NCI-H2196 (cell line): ENCODE measurements at regions not wholly inside any gene's neighbourhood (a gene's known extent, or its start where the extent isn't known, plus 50 kb on each side); places are given as distances from the start of the nearest gene placed in this dataset.

Experiments used
- DNase-seq: peaks from one replicate; lab custom pipeline; 2025; ENCODE audit not compliant: unreplicated experiment; lab: John Stamatoyannopoulos, UW

DNA sequence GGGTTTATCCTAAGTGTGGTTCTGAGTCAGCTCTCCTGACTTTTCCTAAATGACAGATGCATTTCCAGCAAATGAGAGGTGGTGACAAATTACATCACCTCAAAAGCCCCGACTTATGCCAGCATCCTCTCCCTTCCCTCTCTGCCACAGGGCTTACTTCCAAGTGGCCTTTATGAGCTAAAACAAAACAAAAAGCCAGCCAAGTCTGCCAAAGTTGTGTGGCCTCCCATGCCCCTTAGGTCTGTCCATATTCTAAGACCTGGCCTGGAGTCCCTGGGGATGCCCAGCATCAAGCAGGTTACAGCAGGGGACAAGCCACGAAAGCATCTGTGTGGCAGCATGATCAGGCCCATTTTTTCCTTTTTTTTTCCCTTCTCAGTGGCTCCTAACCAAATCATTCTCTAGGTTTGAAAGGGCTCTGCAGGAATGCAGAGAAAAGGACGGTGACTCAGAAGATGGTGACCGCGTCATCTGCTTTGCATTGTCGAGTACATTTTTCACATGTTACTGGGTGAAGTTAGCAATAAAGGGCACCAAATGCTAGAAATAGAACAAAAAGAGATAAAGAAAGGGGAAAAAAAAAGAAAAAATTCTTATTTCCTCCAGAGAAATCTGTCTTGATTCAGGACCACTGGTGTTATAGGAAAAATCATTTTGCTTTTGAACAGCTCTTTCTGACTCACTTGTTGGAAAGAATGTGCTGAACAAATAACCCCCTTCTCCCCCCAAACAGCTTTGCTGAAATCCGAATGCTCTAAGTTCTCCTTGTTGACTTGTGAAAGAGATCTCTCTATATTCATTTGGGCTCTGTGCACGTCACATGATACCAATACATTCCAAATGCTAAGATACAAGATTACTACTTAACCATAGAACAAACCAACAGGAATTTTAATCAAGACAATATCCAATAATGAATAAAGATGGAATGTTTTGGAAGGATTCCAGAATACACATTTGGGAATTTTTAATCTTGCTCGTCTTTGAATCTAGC lies 178.7 kb downstream of the EN1 start:
- DNase-seq = no peak

DNA sequence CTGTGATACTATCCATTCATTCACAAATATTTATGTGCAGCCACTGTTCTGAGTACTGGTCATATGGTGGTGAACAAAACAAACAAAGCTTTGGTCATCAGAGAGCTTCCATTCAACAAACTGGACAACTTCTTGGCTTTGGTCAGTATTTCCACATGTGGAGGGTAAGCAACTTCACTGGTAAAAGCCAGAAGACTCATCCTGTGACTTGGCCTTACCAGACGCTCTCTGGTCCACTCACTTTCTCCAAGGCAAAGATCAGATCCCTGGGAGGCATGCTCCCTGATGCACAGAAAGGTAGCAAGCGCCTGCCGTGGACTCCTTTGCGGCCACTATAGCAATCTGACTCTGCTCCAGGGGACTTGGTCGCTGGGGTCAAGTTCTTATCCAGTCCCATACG lies 179.5 kb downstream of the EN1 start:
- DNase-seq = no peak

- no peak for DNase-seq
These were observed 180.1 kb downstream of the EN1 start for GRCh38 chr2:118667348-118667747.

DNA sequence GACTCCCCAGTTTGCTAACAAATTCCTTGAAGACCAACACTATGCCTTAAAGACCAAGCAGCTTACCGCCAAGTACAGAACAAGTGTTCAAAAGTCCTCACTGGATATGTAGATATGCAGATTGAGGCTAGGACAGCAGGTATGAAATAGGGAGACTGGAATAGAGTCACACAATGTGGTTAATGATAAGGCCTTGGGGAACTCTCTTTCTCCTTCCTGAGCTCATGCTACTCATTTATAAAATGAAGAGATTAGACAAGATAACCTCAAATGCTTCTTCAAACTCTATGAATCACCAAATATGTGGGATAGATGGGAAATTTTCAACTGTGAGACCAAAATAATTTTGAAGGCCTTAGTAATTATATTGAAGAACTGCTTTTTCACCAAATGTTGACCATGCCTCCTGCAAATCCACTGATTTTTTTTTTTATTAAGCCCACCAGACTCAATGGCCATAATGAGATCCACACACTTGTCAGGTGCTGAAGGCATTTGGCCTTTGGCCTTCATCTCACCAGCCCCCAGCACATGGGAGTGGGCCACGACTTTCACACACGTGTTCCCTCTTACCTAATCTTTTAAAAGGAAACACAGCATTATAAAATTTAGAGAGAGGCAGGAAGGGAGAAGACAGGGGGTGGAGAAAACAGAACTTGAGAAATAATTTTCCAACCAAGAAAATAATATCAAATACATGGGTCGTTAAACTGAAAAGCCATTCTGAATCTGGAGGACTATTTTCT lies 181.5 kb downstream of the EN1 start:
- no peak for DNase-seq

DNA sequence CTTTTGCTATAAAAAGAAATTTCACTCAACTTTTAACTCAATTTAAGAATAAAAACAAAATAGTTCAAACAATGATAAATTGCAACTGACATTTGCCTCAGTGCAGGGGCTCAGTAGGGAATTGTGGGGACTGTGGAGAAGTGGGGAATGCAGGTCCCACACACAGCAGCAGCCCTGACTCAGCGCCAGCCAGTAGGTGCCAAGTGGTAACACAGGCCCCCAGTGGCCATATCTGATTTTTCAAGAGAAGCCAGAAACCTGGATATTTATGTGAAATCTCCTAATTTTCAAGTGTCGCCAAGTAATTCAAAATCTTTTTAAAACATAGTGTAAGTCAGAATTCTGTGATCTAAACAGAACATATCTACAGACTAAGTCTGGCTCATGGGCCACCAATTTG lies 186.3 kb downstream of the EN1 start:
- DNase-seq = no peak

- no peak for DNase-seq
These were observed 188.8 kb downstream of the EN1 start for GRCh38 chr2:118658596-118659198.

DNA sequence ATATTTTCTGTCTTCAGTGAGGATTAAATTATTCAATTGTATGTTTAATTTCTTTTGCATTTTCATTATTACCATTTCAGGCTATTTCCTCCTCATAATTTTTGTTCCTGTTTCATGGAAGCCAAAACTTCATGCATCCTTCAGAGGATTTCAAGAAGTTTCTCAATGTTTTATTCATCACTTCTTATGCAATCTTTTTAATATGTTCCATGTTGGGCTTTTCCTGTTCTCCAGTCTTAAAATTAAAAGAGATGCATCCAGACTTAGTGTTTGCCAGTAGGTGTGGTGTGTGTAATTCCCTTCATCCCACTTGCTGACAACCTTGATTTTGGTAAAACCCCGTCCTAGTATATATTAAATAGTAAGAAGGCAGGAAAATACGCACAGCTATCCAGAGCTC lies 190.0 kb downstream of the EN1 start:
- no peak for DNase-seq

DNA sequence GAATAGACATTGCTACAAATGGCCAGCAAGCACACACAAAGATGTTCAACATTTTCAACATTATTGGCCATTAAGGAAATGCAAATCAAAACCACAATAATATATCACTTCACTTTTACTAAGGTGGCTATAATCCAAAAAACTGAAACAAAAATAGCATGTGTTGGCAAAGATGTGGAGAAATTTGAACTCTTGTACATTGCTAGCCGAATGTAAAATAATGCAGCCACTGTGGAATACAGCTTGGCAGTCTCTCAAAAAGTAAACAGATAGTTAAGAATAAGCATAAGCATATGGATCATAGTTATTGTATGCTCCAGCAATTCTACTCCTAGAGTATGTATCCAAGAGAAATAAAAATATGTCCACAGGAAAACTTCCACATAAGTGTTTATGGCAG lies 192.5 kb downstream of the EN1 start:
- DNase-seq = no peak

DNA sequence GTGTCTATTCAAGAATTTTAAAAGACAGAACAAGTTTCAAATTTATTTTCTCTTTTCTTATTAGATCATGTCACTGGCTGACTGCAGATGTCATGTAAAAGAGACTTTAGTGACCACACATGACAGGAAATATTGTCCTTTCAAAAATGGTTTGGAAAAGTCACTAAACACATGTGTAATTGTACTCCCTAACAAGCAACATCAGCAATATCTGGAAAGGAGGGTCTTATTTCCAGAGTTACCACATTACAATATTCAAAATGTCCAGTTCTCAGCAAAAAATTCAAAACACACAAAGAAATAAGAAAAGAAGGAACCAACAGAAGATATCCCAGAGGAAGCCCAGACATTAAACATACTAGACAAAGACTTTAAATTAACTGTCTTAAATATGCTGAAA lies 197.1 kb downstream of the EN1 start:
- DNase-seq = no peak

GRCh38 chr2:118645876-118646275 lies 201.6 kb downstream of the EN1 start:
- DNase-seq = no peak

DNA sequence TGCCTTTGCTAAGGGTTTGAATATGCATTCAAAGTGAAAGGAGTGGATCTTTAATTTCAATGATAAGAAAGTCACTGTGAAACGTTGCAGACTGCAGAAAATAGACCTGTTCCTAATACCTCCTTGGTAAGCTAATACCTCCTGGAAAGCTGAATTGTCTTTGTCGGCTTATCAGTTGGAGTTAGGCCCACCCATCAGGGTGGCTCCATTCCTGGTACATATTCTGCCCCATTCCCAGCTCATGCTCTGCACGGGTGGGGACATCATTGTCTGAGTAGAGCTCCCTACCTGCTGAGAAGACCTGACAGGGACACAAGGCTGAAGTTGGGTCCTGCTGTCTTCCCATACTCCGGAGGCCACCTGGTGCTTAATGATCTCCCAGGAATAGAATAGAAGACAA lies 203.3 kb downstream of the EN1 start:
- no peak for DNase-seq

GRCh38 chr2:118643294-118643693 lies 204.2 kb downstream of the EN1 start:
- DNase-seq = no peak

- DNase-seq = no peak
These were observed 204.9 kb downstream of the EN1 start for GRCh38 chr2:118642501-118642900.

- no peak for DNase-seq
These were observed 205.7 kb downstream of the EN1 start for GRCh38 chr2:118641711-118642110.

DNA sequence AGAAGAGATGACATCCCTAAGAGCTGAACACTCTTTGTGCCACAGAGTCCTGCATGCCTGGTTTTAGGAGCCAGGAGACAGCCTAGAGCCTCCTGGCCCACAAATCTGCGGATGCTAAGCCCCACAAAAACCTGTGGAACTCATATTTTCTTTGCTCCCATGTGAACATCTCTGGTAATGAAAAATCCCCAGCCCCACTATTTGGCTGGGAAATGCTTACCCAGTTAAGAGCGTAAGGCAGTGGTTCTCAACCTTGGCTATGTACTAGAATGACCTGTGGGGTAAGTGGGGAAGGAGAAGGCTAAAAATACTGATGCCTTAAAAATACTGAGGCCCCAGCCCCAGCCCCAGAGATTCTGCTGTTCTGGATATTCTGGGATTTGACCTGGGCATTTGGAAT lies 208.1 kb downstream of the EN1 start:
- DNase-seq = no peak

DNA sequence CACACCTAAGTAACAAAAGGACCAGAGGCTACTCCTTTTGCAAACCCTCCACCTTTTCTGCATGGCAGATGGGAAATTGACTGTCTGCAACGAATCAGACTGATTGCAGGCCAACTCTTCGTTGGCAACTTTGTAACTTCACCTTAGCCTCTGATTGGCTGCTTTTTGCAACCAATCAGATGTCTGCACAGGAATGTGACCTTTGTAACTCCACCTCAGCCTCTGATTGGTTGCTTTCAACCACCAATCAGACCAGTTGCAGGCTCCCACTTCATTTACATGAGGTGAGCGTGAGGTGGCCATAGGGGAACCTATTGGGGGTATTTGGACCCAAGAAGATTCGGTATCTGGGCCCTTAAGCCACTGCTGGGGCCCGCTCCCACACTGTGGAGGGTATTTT lies 209.0 kb downstream of the EN1 start:
- no peak for DNase-seq

- DNase-seq = no peak
These were observed 211.6 kb downstream of the EN1 start for GRCh38 chr2:118635891-118636290.

GRCh38 chr2:118634876-118635275 lies 212.6 kb downstream of the EN1 start:
- DNase-seq = no peak

DNA sequence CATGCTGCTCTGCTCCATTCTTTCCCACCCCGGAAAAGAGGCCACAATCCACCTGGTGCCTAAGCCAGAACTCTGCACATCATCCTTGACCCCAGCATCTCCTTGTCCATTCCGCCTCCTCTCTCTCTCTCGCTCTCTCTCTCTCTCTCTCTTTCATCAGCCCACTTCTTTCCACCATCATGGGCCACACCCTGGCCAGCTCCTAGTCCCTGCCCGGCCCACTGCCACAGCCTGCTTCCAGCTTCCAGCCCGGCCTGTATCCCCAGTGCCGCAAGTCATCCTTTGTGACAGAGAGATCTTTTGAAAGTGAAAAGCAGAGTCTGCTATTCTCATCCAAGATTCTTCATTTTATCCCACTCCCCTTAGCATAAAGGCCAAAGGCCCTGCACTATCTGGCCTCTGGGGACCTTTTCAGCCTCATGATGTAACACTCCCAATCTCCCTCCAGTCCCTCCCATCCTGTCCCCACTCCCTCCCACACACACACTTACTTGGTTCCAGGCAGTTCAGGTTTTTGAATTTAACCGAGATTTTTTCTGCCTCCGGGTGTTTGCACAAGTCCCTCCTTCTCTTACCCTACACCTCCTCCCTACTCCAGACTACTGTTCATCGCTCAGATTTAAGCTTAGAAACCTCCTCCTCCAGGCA lies 214.0 kb downstream of the EN1 start:
- no peak for DNase-seq

DNA sequence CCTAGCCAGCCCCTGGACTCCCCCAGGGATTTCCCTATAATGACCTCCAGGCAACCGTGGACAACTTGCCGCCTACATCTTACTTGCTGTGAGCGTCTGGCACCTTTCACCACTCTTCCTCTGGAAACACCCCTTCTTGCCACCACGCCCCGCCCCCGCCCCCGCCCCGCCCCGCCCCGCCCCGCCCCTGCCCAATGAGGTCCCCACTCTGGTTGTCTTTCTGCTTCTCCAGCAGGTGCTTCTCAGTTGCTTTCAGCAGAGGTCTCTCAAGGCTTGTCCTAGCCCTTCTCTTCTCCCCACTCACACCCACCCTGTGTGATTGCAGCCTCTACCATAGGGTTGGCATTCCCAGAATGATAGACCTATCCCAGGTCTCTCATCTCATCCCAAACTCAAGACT lies 214.5 kb downstream of the EN1 start:
- DNase-seq = no peak

GRCh38 chr2:118627156-118627555 lies 220.3 kb downstream of the EN1 start:
- DNase-seq = no peak
